HCT116 (cell line): ENCODE measurements at regions not wholly inside any gene's neighbourhood (a gene's known extent, or its start where the extent isn't known, plus 50 kb on each side); places are given as distances from the start of the nearest gene placed in this dataset.

Experiments used
- ATAC-seq: fragments of 200-7000 bp; cut with Tn5 transposase; 2 replicates; pipeline ENCODE4 v1.9.1; 2020; ENCODE audit warnings: mild to moderate bottlenecking, moderate library complexity
- BruUV-seq: library from RNA; stranded (reverse); fragments of 400-500 nt; replicated peaks from 2 replicates; lab custom pipeline; 2021; lab: Mats Ljungman, UMichigan
- CTCF ChIA-PET: fragments of 300-600 bp; sonication (Branson Sonifier 250); formaldehyde crosslinking; loops from one replicate; lab custom pipeline; 2021; ENCODE audit warnings: antibody characterized with exemption; lab: Charles Lee
- POLR2A ChIA-PET: fragments of 300-600, 350-600 bp; sonication (Branson Sonifier 250); formaldehyde crosslinking; loops from one replicate; lab custom pipeline; 2021; ENCODE audit warnings: antibody characterized with exemption; lab: Charles Lee
- RAD21 ChIA-PET, 2 experiments: fragments of 300-600 bp; sonication (Branson Sonifier 250); formaldehyde crosslinking; loops; one replicate each; lab custom pipeline; 2023; ENCODE audit warnings: low total read pairs in 2 of 2; ENCODE audit not compliant: uncharacterized antibody in 2 of 2, unreplicated experiment in 2 of 2, low non-redundant PET in 1 of 2; lab: Charles Lee
- DNase-seq: peaks from one replicate; pipeline ENCODE4 v3.0.0-alpha.2; 2010; ENCODE audit warnings: low read depth, low spot score
- H2AFZ ChIP-seq: fragments of 200-600 bp; shearing (Covaris generic), sonication (generic); 2 replicates; pipeline ENCODE4 v1.6.1; 2017; ENCODE audit warnings: low read depth, mixed run types, mixed read lengths, antibody characterized with exemption, low read length; ENCODE audit not compliant: poor library complexity, severe bottlenecking
- H3K27ac ChIP-seq: 2 replicates; pipeline ENCODE4 v1.5.1; 2012; ENCODE audit warnings: low read depth, low read length
- H3K27me3 ChIP-seq: fragments of 200-600 bp; sonication (generic); 2 replicates; pipeline ENCODE4 v1.6.1; 2016; ENCODE audit warnings: mixed run types, low read length, mixed read lengths; ENCODE audit not compliant: insufficient read depth
- H3K36me3 ChIP-seq, 2 experiments: fragments of 200-500 bp in 1 of 2; fragments of 200-600 bp in 1 of 2; sonication (Bioruptor generic) in 1 of 2; sonication (generic) in 1 of 2; 2 replicates each; pipeline versions ENCODE4 v1.5.1 to v1.6.1; 2014 to 2016; ENCODE audit warnings: low read length in 2 of 2, inconsistent platforms in 1 of 2, mixed read lengths in 1 of 2, mixed run types in 1 of 2; ENCODE audit not compliant: insufficient read depth in 2 of 2, control insufficient read depth in 1 of 2
- H3K4me1 ChIP-seq, 2 experiments: fragments of 200-600 bp in 1 of 2; sonication (generic) in 1 of 2; 2 replicates each; pipeline versions ENCODE4 v1.5.1 to v1.6.1; 2012 to 2017; ENCODE audit warnings: low read length in 2 of 2, inconsistent platforms in 1 of 2, mild to moderate bottlenecking in 1 of 2, mixed read lengths in 1 of 2, mixed run types in 1 of 2, moderate library complexity in 1 of 2; ENCODE audit not compliant: insufficient read depth in 2 of 2, control insufficient read depth in 1 of 2
- H3K4me2 ChIP-seq: fragments of 200-600 bp; sonication (generic); 2 replicates; pipeline ENCODE4 v1.6.1; 2017; ENCODE audit warnings: mixed run types, low read length, mixed read lengths
- H3K4me3 ChIP-seq, 2 experiments: fragments of 200-600 bp in 1 of 2; sonication (generic) in 1 of 2; replicated peaks in 1 of 2; 2 replicates each; pipeline ENCODE4 v1.5.1; 2011 to 2016; ENCODE audit warnings: low read length in 2 of 2, control low read depth in 1 of 2, low read depth in 1 of 2, mild to moderate bottlenecking in 1 of 2, mixed read lengths in 1 of 2, mixed run types in 1 of 2
- H3K79me2 ChIP-seq: fragments of 200-600 bp; sonication (generic); 2 replicates; pipeline ENCODE4 v1.6.1; 2017; ENCODE audit warnings: mild to moderate bottlenecking, mixed run types, low read length, moderate library complexity, mixed read lengths; ENCODE audit not compliant: insufficient read depth
- H3K9ac ChIP-seq: fragments of 200-600 bp; sonication (generic); 2 replicates; pipeline ENCODE4 v1.6.1; 2016; ENCODE audit warnings: low read length, mixed read lengths
- H3K9me2 ChIP-seq: fragments of 200-600 bp; sonication (generic), shearing (Covaris generic); 2 replicates; pipeline ENCODE4 v1.6.1; 2017; ENCODE audit warnings: mixed run types, mild to moderate bottlenecking, moderate library complexity; ENCODE audit not compliant: insufficient read depth
- H3K9me3 ChIP-seq, 2 experiments: fragments of 200-500 bp in 1 of 2; fragments of 200-600 bp in 1 of 2; sonication (Bioruptor generic) in 1 of 2; sonication (generic) in 1 of 2; 2 replicates each; pipeline ENCODE4 v1.6.1; 2014 to 2017; ENCODE audit warnings: low read length in 2 of 2, mixed read lengths in 2 of 2, inconsistent platforms in 1 of 2, low read depth in 1 of 2, mild to moderate bottlenecking in 1 of 2, mixed run types in 1 of 2, moderate library complexity in 1 of 2; ENCODE audit not compliant: control insufficient read depth in 1 of 2, insufficient read depth in 1 of 2
- H4K20me1 ChIP-seq: fragments of 200-600 bp; sonication (generic), shearing (Covaris generic); 2 replicates; pipeline ENCODE4 v1.6.1; 2017; ENCODE audit warnings: mixed run types, mild to moderate bottlenecking, moderate library complexity; ENCODE audit not compliant: insufficient read depth
- CBX3 ChIP-seq: IDR thresholded peaks from 2 replicates; pipeline ENCODE4 v1.6.1; 2012; ENCODE audit warnings: low read depth
- CEBPB ChIP-seq: IDR thresholded peaks from 2 replicates; pipeline ENCODE4 v1.6.1; 2012; ENCODE audit warnings: low read depth
- CTCF ChIP-seq, 3 experiments: fragments of 200-600 bp in 1 of 3; sonication (generic) in 1 of 3; IDR thresholded peaks in 2 of 3; conservative IDR thresholded peaks in 1 of 3; 2 replicates each; pipeline ENCODE4 v1.5.1; 2012 to 2017; ENCODE audit warnings: low read depth in 2 of 3, low read length in 2 of 3, antibody characterized with exemption in 1 of 3, borderline replicate concordance in 1 of 3, control low read depth in 1 of 3, mild to moderate bottlenecking in 1 of 3, mixed read lengths in 1 of 3, mixed run types in 1 of 3, moderate library complexity in 1 of 3; ENCODE audit not compliant: insufficient read depth in 1 of 3
- EGR1 ChIP-seq: IDR thresholded peaks from 2 replicates; pipeline ENCODE4 v1.6.1; 2012; ENCODE audit warnings: low read depth
- ELF1 ChIP-seq: IDR thresholded peaks from 2 replicates; pipeline ENCODE4 v1.6.1; 2012; ENCODE audit warnings: low read depth, borderline replicate concordance
- EZH2 ChIP-seq: fragments of 200-600 bp; sonication (generic); IDR thresholded peaks from 2 replicates; pipeline ENCODE4 v1.6.1; 2017; ENCODE audit warnings: antibody characterized with exemption, mixed run types
- EZH2phosphoT487 ChIP-seq: fragments of 200-600 bp; IDR thresholded peaks from 2 replicates; pipeline ENCODE4 v1.6.1; 2018; ENCODE audit warnings: antibody characterized with exemption, borderline replicate concordance
- FOSL1 ChIP-seq: IDR thresholded peaks from 2 replicates; pipeline ENCODE4 v1.6.1; 2012; ENCODE audit warnings: low read depth
- JUND ChIP-seq: IDR thresholded peaks from 2 replicates; pipeline ENCODE4 v1.6.1; 2012
- MAX ChIP-seq: IDR thresholded peaks from 2 replicates; pipeline ENCODE4 v1.6.1; 2012
- POLR2A ChIP-seq: IDR thresholded peaks from 2 replicates; pipeline ENCODE4 v1.7.0; 2011; ENCODE audit warnings: borderline replicate concordance; ENCODE audit not compliant: insufficient read depth, insufficient read length; ENCODE audit errors: extremely low read depth
- POLR2AphosphoS5 ChIP-seq: IDR thresholded peaks from 2 replicates; pipeline ENCODE4 v1.6.1; 2011; ENCODE audit warnings: mild to moderate bottlenecking, low read depth, low read length, moderate library complexity
- RAD21 ChIP-seq: IDR thresholded peaks from 2 replicates; pipeline ENCODE4 v1.6.1; 2012; ENCODE audit warnings: low read depth, mild to moderate bottlenecking
- REST ChIP-seq: IDR thresholded peaks from 2 replicates; pipeline ENCODE4 v1.6.1; 2012; ENCODE audit warnings: low read depth
- SIN3A ChIP-seq: IDR thresholded peaks from 2 replicates; pipeline ENCODE4 v1.6.1; 2012; ENCODE audit warnings: low read depth
- SP1 ChIP-seq: IDR thresholded peaks from 2 replicates; pipeline ENCODE4 v1.6.1; 2012; ENCODE audit warnings: low read depth
- SRF ChIP-seq: IDR thresholded peaks from 2 replicates; pipeline ENCODE4 v1.6.1; 2012; ENCODE audit warnings: low read depth
- YY1 ChIP-seq: IDR thresholded peaks from 2 replicates; pipeline ENCODE4 v1.6.1; 2011; ENCODE audit warnings: low read length, low read depth, moderate library complexity, mild to moderate bottlenecking; ENCODE audit not compliant: insufficient replicate concordance; ENCODE audit errors: extremely low read depth
- ZBTB33 ChIP-seq: IDR thresholded peaks from 2 replicates; pipeline ENCODE4 v1.6.1; 2011; ENCODE audit warnings: mild to moderate bottlenecking, low read length, moderate library complexity; ENCODE audit not compliant: insufficient replicate concordance; ENCODE audit errors: extremely low read depth
- ZFX ChIP-seq: fragments of 450-650 bp; IDR thresholded peaks from 2 replicates; pipeline ENCODE4 v1.6.1; 2017
- intact Hi-C: fragments of 100-400 bp; cut with micrococcal nuclease; formaldehyde crosslinking; loops from 2 replicates; pipeline ENCODE4 v1.10.0; 2022

GRCh38 chr2:14565666-14566065, 66.9 kb upstream of the LRATD1 start:
- Histone ChIP-seq H4K20me1 (no peaks in the 10 kb centered on the region), H3K79me2 (no peaks in the 10 kb centered on the region), H3K4me1 (no peaks in the 10 kb centered on the region), H3K27me3 (no peaks in the 10 kb centered on the region), H3K4me2 (no peak overlapping the region), H2AFZ (no peak overlapping the region), H3K4me3 (no peak overlapping the region), H3K27ac (no peak overlapping the region), H3K9me3 (peaks cover 4 to 21% of the 10 kb centered on the region in 2 experiments; a peak in 2 of 4 replicates), H3K9me2 (no peaks in the 10 kb centered on the region), H3K36me3 (no peaks in the 10 kb centered on the region), H3K9ac (no peak overlapping the region)
- ATAC-seq (no peak), DNase-seq (no peak)
- intact Hi-C loops: no loop called here
- TF ChIP-seq JUND (no peak), ELF1 (no peak), FOSL1 (no peak), CEBPB (no peak), CTCF (IDR thresholded peaks at IDR 0.05 in 2 of 3, conservative IDR thresholded peaks at IDR 0.05 in 1 of 3; ENCODE audit: borderline replicate concordance in 1 of 3, insufficient read depth in 1 of 3, low read depth in 2 of 3, low read length in 2 of 3) (no peak), POLR2AphosphoS5 (no peak), ZBTB33 (no peak), POLR2A (no peak), SIN3A (no peak), REST (no peak), SP1 (no peak), MAX (no peak), ZFX (no peak), EZH2 (no peak), CBX3 (no peak), EZH2phosphoT487 (no peak), SRF (no peak), RAD21 (no peak), YY1 (no peak), EGR1 (no peak)
- RAD21 ChIA-PET: no interaction called here
- BruUV-seq: no TSS peak
- CTCF ChIA-PET: no interaction called here
- POLR2A ChIA-PET: no interaction called here
